H1 (cell line): ENCODE measurements at regions not wholly inside any gene's neighbourhood (a gene's known extent, or its start where the extent isn't known, plus 50 kb on each side); places are given as distances from the start of the nearest gene placed in this dataset.

ENCODE experiments used
- ASH2L ChIP-seq: fragments of 200-600, 300-600 bp; sonication (generic); IDR thresholded peaks from one replicate; pipeline ENCODE4 v1.7.1; 2017; ENCODE audit warnings: low read length
- BCL11A ChIP-seq, 2 experiments: IDR thresholded peaks; one replicate each; pipeline ENCODE4 v1.6.1; 2011; ENCODE audit warnings: low read depth in 2 of 2, low read length in 2 of 2, mild to moderate bottlenecking in 2 of 2
- CBX5 ChIP-seq: fragments of 300-800, 300-1000 bp; sonication (generic); IDR thresholded peaks from 2 replicates; pipeline ENCODE4 v1.7.1; 2016; ENCODE audit warnings: antibody characterized with exemption, low read length, low read depth
- CEBPB ChIP-seq: IDR thresholded peaks from 2 replicates; pipeline ENCODE4 v1.6.1; 2012; ENCODE audit warnings: low read depth, low read length
- CREB1 ChIP-seq: IDR thresholded peaks from 2 replicates; pipeline ENCODE4 v1.6.1; 2012; ENCODE audit warnings: inconsistent platforms
- GABPA ChIP-seq: IDR thresholded peaks from 2 replicates; pipeline ENCODE4 v1.6.1; 2011; ENCODE audit warnings: mild to moderate bottlenecking, low read length, moderate library complexity, borderline replicate concordance; ENCODE audit not compliant: insufficient read depth
- POLR2AphosphoS5 ChIP-seq: IDR thresholded peaks from 2 replicates; pipeline ENCODE4 v1.6.1; 2011; ENCODE audit warnings: low read depth, low read length
- SIX5 ChIP-seq: IDR thresholded peaks from 2 replicates; pipeline ENCODE4 v1.6.1; 2011; ENCODE audit warnings: mild to moderate bottlenecking, low read depth, low read length
- TF ChIP-seq, protein P1 (sequence below): fragments of 300-600 bp; sonication (generic); IDR thresholded peaks from 2 replicates; pipeline ENCODE4 v1.7.1; 2012; ENCODE audit warnings: low read length, moderate library complexity, mild to moderate bottlenecking, inconsistent platforms; ENCODE audit not compliant: insufficient replicate concordance

DNA sequence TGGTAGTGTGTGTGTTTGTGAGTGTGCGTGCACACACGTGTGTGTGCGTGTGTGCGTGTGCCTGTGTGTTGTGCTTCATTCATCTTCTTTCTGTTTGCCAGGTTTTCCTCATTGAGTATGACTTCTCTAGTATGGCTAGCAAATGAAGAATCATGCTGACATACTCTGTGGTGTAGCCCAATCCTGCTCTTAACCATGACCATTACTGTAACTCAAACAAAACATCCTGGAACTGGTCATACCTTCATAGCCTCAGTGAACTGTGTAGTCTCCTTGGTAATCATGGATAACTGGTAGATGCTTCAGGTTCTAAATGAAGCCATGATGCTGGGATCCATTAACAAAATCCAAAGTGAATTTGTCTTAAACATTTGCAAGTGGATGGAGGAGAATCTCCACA is 1117.7 kb downstream of the BCL11B start (continued):
- TF ChIP-seq, protein P1, sequence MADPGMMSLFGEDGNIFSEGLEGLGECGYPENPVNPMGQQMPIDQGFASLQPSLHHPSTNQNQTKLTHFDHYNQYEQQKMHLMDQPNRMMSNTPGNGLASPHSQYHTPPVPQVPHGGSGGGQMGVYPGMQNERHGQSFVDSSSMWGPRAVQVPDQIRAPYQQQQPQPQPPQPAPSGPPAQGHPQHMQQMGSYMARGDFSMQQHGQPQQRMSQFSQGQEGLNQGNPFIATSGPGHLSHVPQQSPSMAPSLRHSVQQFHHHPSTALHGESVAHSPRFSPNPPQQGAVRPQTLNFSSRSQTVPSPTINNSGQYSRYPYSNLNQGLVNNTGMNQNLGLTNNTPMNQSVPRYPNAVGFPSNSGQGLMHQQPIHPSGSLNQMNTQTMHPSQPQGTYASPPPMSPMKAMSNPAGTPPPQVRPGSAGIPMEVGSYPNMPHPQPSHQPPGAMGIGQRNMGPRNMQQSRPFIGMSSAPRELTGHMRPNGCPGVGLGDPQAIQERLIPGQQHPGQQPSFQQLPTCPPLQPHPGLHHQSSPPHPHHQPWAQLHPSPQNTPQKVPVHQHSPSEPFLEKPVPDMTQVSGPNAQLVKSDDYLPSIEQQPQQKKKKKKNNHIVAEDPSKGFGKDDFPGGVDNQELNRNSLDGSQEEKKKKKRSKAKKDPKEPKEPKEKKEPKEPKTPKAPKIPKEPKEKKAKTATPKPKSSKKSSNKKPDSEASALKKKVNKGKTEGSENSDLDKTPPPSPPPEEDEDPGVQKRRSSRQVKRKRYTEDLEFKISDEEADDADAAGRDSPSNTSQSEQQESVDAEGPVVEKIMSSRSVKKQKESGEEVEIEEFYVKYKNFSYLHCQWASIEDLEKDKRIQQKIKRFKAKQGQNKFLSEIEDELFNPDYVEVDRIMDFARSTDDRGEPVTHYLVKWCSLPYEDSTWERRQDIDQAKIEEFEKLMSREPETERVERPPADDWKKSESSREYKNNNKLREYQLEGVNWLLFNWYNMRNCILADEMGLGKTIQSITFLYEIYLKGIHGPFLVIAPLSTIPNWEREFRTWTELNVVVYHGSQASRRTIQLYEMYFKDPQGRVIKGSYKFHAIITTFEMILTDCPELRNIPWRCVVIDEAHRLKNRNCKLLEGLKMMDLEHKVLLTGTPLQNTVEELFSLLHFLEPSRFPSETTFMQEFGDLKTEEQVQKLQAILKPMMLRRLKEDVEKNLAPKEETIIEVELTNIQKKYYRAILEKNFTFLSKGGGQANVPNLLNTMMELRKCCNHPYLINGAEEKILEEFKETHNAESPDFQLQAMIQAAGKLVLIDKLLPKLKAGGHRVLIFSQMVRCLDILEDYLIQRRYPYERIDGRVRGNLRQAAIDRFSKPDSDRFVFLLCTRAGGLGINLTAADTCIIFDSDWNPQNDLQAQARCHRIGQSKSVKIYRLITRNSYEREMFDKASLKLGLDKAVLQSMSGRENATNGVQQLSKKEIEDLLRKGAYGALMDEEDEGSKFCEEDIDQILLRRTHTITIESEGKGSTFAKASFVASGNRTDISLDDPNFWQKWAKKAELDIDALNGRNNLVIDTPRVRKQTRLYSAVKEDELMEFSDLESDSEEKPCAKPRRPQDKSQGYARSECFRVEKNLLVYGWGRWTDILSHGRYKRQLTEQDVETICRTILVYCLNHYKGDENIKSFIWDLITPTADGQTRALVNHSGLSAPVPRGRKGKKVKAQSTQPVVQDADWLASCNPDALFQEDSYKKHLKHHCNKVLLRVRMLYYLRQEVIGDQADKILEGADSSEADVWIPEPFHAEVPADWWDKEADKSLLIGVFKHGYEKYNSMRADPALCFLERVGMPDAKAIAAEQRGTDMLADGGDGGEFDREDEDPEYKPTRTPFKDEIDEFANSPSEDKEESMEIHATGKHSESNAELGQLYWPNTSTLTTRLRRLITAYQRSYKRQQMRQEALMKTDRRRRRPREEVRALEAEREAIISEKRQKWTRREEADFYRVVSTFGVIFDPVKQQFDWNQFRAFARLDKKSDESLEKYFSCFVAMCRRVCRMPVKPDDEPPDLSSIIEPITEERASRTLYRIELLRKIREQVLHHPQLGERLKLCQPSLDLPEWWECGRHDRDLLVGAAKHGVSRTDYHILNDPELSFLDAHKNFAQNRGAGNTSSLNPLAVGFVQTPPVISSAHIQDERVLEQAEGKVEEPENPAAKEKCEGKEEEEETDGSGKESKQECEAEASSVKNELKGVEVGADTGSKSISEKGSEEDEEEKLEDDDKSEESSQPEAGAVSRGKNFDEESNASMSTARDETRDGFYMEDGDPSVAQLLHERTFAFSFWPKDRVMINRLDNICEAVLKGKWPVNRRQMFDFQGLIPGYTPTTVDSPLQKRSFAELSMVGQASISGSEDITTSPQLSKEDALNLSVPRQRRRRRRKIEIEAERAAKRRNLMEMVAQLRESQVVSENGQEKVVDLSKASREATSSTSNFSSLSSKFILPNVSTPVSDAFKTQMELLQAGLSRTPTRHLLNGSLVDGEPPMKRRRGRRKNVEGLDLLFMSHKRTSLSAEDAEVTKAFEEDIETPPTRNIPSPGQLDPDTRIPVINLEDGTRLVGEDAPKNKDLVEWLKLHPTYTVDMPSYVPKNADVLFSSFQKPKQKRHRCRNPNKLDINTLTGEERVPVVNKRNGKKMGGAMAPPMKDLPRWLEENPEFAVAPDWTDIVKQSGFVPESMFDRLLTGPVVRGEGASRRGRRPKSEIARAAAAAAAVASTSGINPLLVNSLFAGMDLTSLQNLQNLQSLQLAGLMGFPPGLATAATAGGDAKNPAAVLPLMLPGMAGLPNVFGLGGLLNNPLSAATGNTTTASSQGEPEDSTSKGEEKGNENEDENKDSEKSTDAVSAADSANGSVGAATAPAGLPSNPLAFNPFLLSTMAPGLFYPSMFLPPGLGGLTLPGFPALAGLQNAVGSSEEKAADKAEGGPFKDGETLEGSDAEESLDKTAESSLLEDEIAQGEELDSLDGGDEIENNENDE, result no peak
- no peak for TF ChIP-seq BCL11A (IDR thresholded peaks at IDR 0.05; ENCODE audit: low read depth in 2 of 2, low read length in 2 of 2)
- TF ChIP-seq CBX5, result no peak
- TF ChIP-seq SIX5, result no peak
- no peak for TF ChIP-seq CEBPB
- no peak for TF ChIP-seq POLR2AphosphoS5
- TF ChIP-seq ASH2L, result no peak
- TF ChIP-seq CREB1, result no peak
- no peak for TF ChIP-seq GABPA
